GM19328 (cell line): ENCODE measurements at regions not wholly inside any gene's neighbourhood (a gene's known extent, or its start where the extent isn't known, plus 50 kb on each side); places are given as distances from the start of the nearest gene placed in this dataset.

ENCODE experiments used
- ATAC-seq: cut with Tn5 transposase; IDR thresholded peaks from one replicate; pipeline ENCODE4 v1.9.1; 2021; ENCODE audit warnings: mild to moderate bottlenecking, moderate library complexity; ENCODE audit not compliant: unreplicated experiment

- no peak for ATAC-seq
Observed at GRCh38 chr15:31852933-31853799, 177.1 kb upstream of the CHRNA7 start.

- no peak for ATAC-seq
Observed at GRCh38 chr15:31856581-31856980, 173.7 kb upstream of the CHRNA7 start.

GRCh38 chr15:31857194-31857593 is 173.1 kb upstream of the CHRNA7 start:
- no peak for ATAC-seq

GRCh38 chr15:31858026-31858425 is 172.3 kb upstream of the CHRNA7 start:
- ATAC-seq, result no peak

- ATAC-seq, result no peak
Observed at GRCh38 chr15:31866248-31866647, 164.1 kb upstream of the CHRNA7 start.

GRCh38 chr15:31867536-31868442 is 162.5 kb upstream of the CHRNA7 start:
- ATAC-seq, result no peak

- no peak for ATAC-seq
Observed at GRCh38 chr15:31869686-31870307, 160.5 kb upstream of the CHRNA7 start.

- peak; percentile 92 for ATAC-seq
Observed at GRCh38 chr15:31870328-31871165, 159.8 kb upstream of the CHRNA7 start, which contains the start of gene OTUD7A. TSS of gene OTUD7A (minus strand) at chr15:31870673.

- ATAC-seq, result no peak
Observed at GRCh38 chr15:31871166-31871886, 159.0 kb upstream of the CHRNA7 start.

- no peak for ATAC-seq
Observed at GRCh38 chr15:31871887-31872281, 158.4 kb upstream of the CHRNA7 start.

GRCh38 chr15:31887246-31887645 is 143.1 kb upstream of the CHRNA7 start:
- ATAC-seq, result no peak

GRCh38 chr15:31892513-31892912 is 137.8 kb upstream of the CHRNA7 start:
- no peak for ATAC-seq

GRCh38 chr15:31893780-31894179 is 136.5 kb upstream of the CHRNA7 start:
- no peak for ATAC-seq

- ATAC-seq, result no peak
Observed at GRCh38 chr15:31897746-31898145, 132.6 kb upstream of the CHRNA7 start.

GRCh38 chr15:31901501-31901900 is 128.8 kb upstream of the CHRNA7 start:
- no peak for ATAC-seq

- no peak for ATAC-seq
Observed at GRCh38 chr15:31905054-31905453, 125.3 kb upstream of the CHRNA7 start.

- no peak for ATAC-seq
Observed at GRCh38 chr15:31925541-31925940, 104.8 kb upstream of the CHRNA7 start.

- ATAC-seq, result no peak
Observed at GRCh38 chr15:31930967-31931366, 99.3 kb upstream of the CHRNA7 start.

GRCh38 chr15:31932576-31932975 is 97.7 kb upstream of the CHRNA7 start:
- no peak for ATAC-seq

- ATAC-seq, result no peak
Observed at GRCh38 chr15:31934821-31935220, 95.5 kb upstream of the CHRNA7 start.
